HuH-7 (cell line): ENCODE measurements at regions not wholly inside any gene's neighbourhood (a gene's known extent, or its start where the extent isn't known, plus 50 kb on each side); places are given as distances from the start of the nearest gene placed in this dataset.

Experiments used
- DNase-seq: peaks from one replicate; pipeline ENCODE4 v3.0.0; 2011; ENCODE audit warnings: low spot score

GRCh38 chr15:37260255-37260654 is 159.9 kb upstream of the MEIS2 start:
- DNase-seq, result no peak

GRCh38 chr15:37261685-37262084 is 161.3 kb upstream of the MEIS2 start:
- no peak for DNase-seq

- no peak for DNase-seq
Measured at GRCh38 chr15:37262922-37263608, 162.7 kb upstream of the MEIS2 start.

- no peak for DNase-seq
Measured at GRCh38 chr15:37289109-37289765, 188.9 kb upstream of the MEIS2 start.

GRCh38 chr15:37291920-37292319 is 191.6 kb upstream of the MEIS2 start:
- DNase-seq, result no peak

- no peak for DNase-seq
Measured at GRCh38 chr15:37298271-37298670, 197.9 kb upstream of the MEIS2 start.

- no peak for DNase-seq
Measured at GRCh38 chr15:37339437-37339836, 239.1 kb upstream of the MEIS2 start.

- no peak for DNase-seq
Measured at GRCh38 chr15:37339856-37340255, 239.5 kb upstream of the MEIS2 start.

GRCh38 chr15:37340438-37340837 is 240.1 kb upstream of the MEIS2 start:
- no peak for DNase-seq

GRCh38 chr15:37359101-37359892 is 258.9 kb upstream of the MEIS2 start:
- no peak for DNase-seq

- no peak for DNase-seq
Measured at GRCh38 chr15:37359893-37360290, 259.5 kb upstream of the MEIS2 start.

GRCh38 chr15:37360724-37361123 is 260.4 kb upstream of the MEIS2 start:
- DNase-seq, result no peak

- DNase-seq, result no peak
Measured at GRCh38 chr15:37361621-37362020, 261.3 kb upstream of the MEIS2 start.

- no peak for DNase-seq
Measured at GRCh38 chr15:37362414-37362813, 262.1 kb upstream of the MEIS2 start.

- no peak for DNase-seq
Measured at GRCh38 chr15:37368961-37369360, 268.6 kb upstream of the MEIS2 start.

GRCh38 chr15:37370941-37371340 is 270.6 kb upstream of the MEIS2 start:
- DNase-seq, result no peak

- DNase-seq, result no peak
Measured at GRCh38 chr15:37372064-37372463, 271.7 kb upstream of the MEIS2 start.

- DNase-seq, result no peak
Measured at GRCh38 chr15:37375519-37375918, 275.2 kb upstream of the MEIS2 start.

- no peak for DNase-seq
Measured at GRCh38 chr15:37377428-37377827, 277.1 kb upstream of the MEIS2 start.

GRCh38 chr15:37394402-37395099 is 294.2 kb upstream of the MEIS2 start:
- no peak for DNase-seq

GRCh38 chr15:37395100-37395468 is 294.7 kb upstream of the MEIS2 start:
- no peak for DNase-seq

GRCh38 chr15:37397266-37398022 is 297.1 kb upstream of the MEIS2 start:
- no peak for DNase-seq
